Endothelial cell of umbilical vein (primary cell): ENCODE measurements at regions not wholly inside any gene's neighbourhood (a gene's known extent, or its start where the extent isn't known, plus 50 kb on each side); places are given as distances from the start of the nearest gene placed in this dataset.
"Not testable (repeated sequence)": the region's sequence is repeated elsewhere in the genome, so short reads cannot be mapped to it uniquely, and the experiment has no call there.

Experiments used
- BruUV-seq: library from RNA; stranded (reverse); fragments of 400-500 nt; replicated peaks from 2 replicates; lab custom pipeline; 2021; lab: Mats Ljungman, UMichigan
- CTCF ChIA-PET: fragments of 300-600, 350-600 bp; sonication (Branson Sonifier 250); formaldehyde crosslinking; loops from one replicate; lab custom pipeline; 2021; ENCODE audit warnings: antibody characterized with exemption, inconsistent platforms; lab: Charles Lee
- POLR2A ChIA-PET: fragments of 300-600, 350-600 bp; sonication (Branson Sonifier 250); formaldehyde crosslinking; loops from one replicate; lab custom pipeline; 2021; ENCODE audit warnings: antibody characterized with exemption, inconsistent platforms; lab: Charles Lee
- DNase-seq: peaks from one replicate; pipeline ENCODE4 v3.0.0-alpha.2; 2011; ENCODE audit warnings: low read depth, low spot score
- FAIRE-seq: peaks from 2 replicates; lab custom pipeline; 2011; peaks lifted over from hg19 to GRCh38; lab: Jason Lieb, UNC
- H2AFZ ChIP-seq: 2 replicates; pipeline ENCODE4 v1.6.0; 2012; ENCODE audit warnings: low read depth, low read length, control low read depth, inconsistent platforms
- H3K27ac ChIP-seq: 2 replicates; pipeline ENCODE4 v1.5.1; 2011; ENCODE audit warnings: low read depth, mild to moderate bottlenecking, control low read depth, low read length, moderate library complexity; ENCODE audit not compliant: insufficient read depth
- H3K27me3 ChIP-seq, 2 experiments: 2 replicates each; pipeline versions ENCODE4 v1.6.0 to v1.6.1; 2011; ENCODE audit warnings: low read length in 2 of 2, mixed read lengths in 1 of 2; ENCODE audit not compliant: control insufficient read depth in 2 of 2, insufficient read depth in 2 of 2
- H3K36me3 ChIP-seq, 2 experiments: 2 replicates in 1 of 2; 3 replicates in 1 of 2; pipeline ENCODE4 v1.5.1; 2011; ENCODE audit warnings: low read length in 2 of 2, mild to moderate bottlenecking in 1 of 2, moderate library complexity in 1 of 2; ENCODE audit not compliant: control insufficient read depth in 2 of 2, insufficient read depth in 2 of 2; ENCODE audit errors: extremely low read depth in 1 of 2
- H3K4me1 ChIP-seq: 3 replicates; pipeline ENCODE4 v1.5.1; 2011; ENCODE audit warnings: mild to moderate bottlenecking, low read length; ENCODE audit not compliant: control insufficient read depth, insufficient read depth; ENCODE audit errors: extremely low read depth
- H3K4me2 ChIP-seq: 2 replicates; pipeline ENCODE4 v1.6.1; 2011; ENCODE audit warnings: low read length, control low read depth, mixed read lengths; ENCODE audit not compliant: insufficient read depth
- H3K4me3 ChIP-seq, 3 experiments: fragments of 200-600 bp in 1 of 3; sonication (generic), shearing (Covaris generic) in 1 of 3; replicated peaks in 1 of 3; 2 replicates each; pipeline ENCODE4 v1.5.1; 2011 to 2016; ENCODE audit warnings: control low read depth in 3 of 3, low read length in 3 of 3, mild to moderate bottlenecking in 2 of 3, inconsistent platforms in 1 of 3, low read depth in 1 of 3, moderate library complexity in 1 of 3; ENCODE audit not compliant: insufficient read depth in 1 of 3
- H3K79me2 ChIP-seq: 2 replicates; pipeline ENCODE4 v1.6.0; 2012; ENCODE audit warnings: low read length, inconsistent platforms; ENCODE audit not compliant: control insufficient read depth, insufficient read depth
- H3K9ac ChIP-seq: replicated peaks from 2 replicates; pipeline ENCODE3; 2011; ENCODE audit warnings: low read length, control low read depth; ENCODE audit not compliant: insufficient read depth; ENCODE audit errors: extremely low read depth
- H3K9me1 ChIP-seq: replicated peaks from 3 replicates; pipeline ENCODE4 v1.6.0; 2011; ENCODE audit warnings: mild to moderate bottlenecking, low read length; ENCODE audit not compliant: control insufficient read depth, insufficient read depth; ENCODE audit errors: extremely low read depth
- H3K9me3 ChIP-seq: replicated peaks from 2 replicates; pipeline ENCODE4 v1.5.1; 2012; ENCODE audit warnings: low read length, inconsistent platforms; ENCODE audit not compliant: control insufficient read depth, insufficient read depth
- H4K20me1 ChIP-seq: replicated peaks from 2 replicates; pipeline ENCODE3; 2011; ENCODE audit warnings: mild to moderate bottlenecking, low read length; ENCODE audit not compliant: control insufficient read depth, insufficient read depth; ENCODE audit errors: extremely low read depth
- FOS ChIP-seq: IDR thresholded peaks from 2 replicates; pipeline ENCODE4 v1.6.1; 2011; ENCODE audit warnings: mild to moderate bottlenecking, low read length, moderate library complexity, borderline replicate concordance; ENCODE audit not compliant: insufficient read depth
- JUN ChIP-seq: IDR thresholded peaks from 2 replicates; pipeline ENCODE4 v1.6.1; 2011; ENCODE audit warnings: borderline replicate concordance, low read depth; ENCODE audit not compliant: insufficient read length, insufficient read depth
- MAX ChIP-seq: IDR thresholded peaks from 2 replicates; pipeline ENCODE4 v1.6.1; 2011; ENCODE audit not compliant: insufficient read depth, insufficient read length
- dilution Hi-C: fragments of 300-500 bp; cut with MboI; formaldehyde crosslinking; loops from one replicate; pipeline ENCODE4 v1.15.0; 2019; ENCODE audit warnings: low sequenced_read_pairs; ENCODE audit not compliant: extremely low pct_ligation_motif_present
- intact Hi-C: fragments of 100-400 bp; cut with micrococcal nuclease; formaldehyde crosslinking; loops from one replicate; pipeline ENCODE4 v1.10.0; 2022

- Histone ChIP-seq H3K4me2 (no peak overlapping the region), H4K20me1 (no peaks in the 10 kb centered on the region), H3K27ac (no peak overlapping the region), H3K9me3 (no peaks in the 10 kb centered on the region), H3K27me3 (no peaks in the 10 kb centered on the region), H3K9ac (no peak overlapping the region), H3K36me3 (no peaks in the 10 kb centered on the region), H3K4me3 (no peak overlapping the region), H3K79me2 (no peaks in the 10 kb centered on the region), H3K4me1 (peaks cover 26% of the 10 kb centered on the region), H3K9me1 (no peaks in the 10 kb centered on the region), H2AFZ (no peak overlapping the region)
- intact Hi-C loops (no loop called here), dilution Hi-C loops (loop anchor here (25.0 kb wide), 1 partner anchor 112 kb away; no protein-coding TSS in a partner anchor)
- CTCF ChIA-PET: no interaction called here
- TF ChIP-seq JUN: no peak
- TF ChIP-seq MAX: no peak
- no peak for TF ChIP-seq FOS
- BruUV-seq: no TSS peak
- FAIRE-seq: no peak
- POLR2A ChIA-PET: no interaction called here
- no peak for DNase-seq
Observed at GRCh38 chr1:234848972-234849649, 239.1 kb upstream of the IRF2BP2 start.

GRCh38 chr1:234846813-234847212 lies 236.8 kb upstream of the IRF2BP2 start:
- intact Hi-C loops, H3K9me1 ChIP-seq, H3K9ac ChIP-seq, CTCF ChIA-PET, H3K4me3 ChIP-seq, FAIRE-seq, H3K9me3 ChIP-seq, H3K4me2 ChIP-seq, BruUV-seq, H4K20me1 ChIP-seq, H3K79me2 ChIP-seq, DNase-seq, H3K36me3 ChIP-seq, H2AFZ ChIP-seq, POLR2A ChIA-PET, H3K27me3 ChIP-seq, H3K27ac ChIP-seq: not testable (repeated sequence)
- peaks cover 23% of the 10 kb centered on the region for H3K4me1 ChIP-seq
- dilution Hi-C loops: loop anchor here (25.0 kb wide), 1 partner anchor 110 kb away; no protein-coding TSS in a partner anchor
